LNCaP clone FGC (cell line): ENCODE measurements at regions not wholly inside any gene's neighbourhood (a gene's known extent, or its start where the extent isn't known, plus 50 kb on each side); places are given as distances from the start of the nearest gene placed in this dataset.
"Not testable (repeated sequence)": the region's sequence is repeated elsewhere in the genome, so short reads cannot be mapped to it uniquely, and the experiment has no call there.

Experiments
- DNase-seq: peaks from one replicate; pipeline ENCODE4 v3.0.0-alpha.2; 2011; ENCODE audit warnings: low read depth
- H3K4me3 ChIP-seq: 2 replicates; pipeline ENCODE4 v1.5.1; 2011; ENCODE audit warnings: mild to moderate bottlenecking, low read depth, low read length, control low read depth
- CTCF ChIP-seq: IDR thresholded peaks from 2 replicates; pipeline ENCODE4 v1.5.1; 2012; ENCODE audit warnings: mild to moderate bottlenecking; ENCODE audit not compliant: control insufficient read depth, insufficient read depth; ENCODE audit errors: extremely low read depth

- no peak for TF ChIP-seq CTCF
- no peak overlapping the region for H3K4me3 ChIP-seq
- DNase-seq: no peak
Measured at GRCh38 chr4:156374069-156374468, 420.4 kb upstream of the CTSO start.

GRCh38 chr4:156367502-156367901, 413.8 kb upstream of the CTSO start:
- H3K4me3 ChIP-seq, DNase-seq: not testable (repeated sequence)

- TF ChIP-seq CTCF: no peak
- H3K4me3 ChIP-seq: no peak overlapping the region
- DNase-seq: no peak
Measured at GRCh38 chr4:156362581-156362980, 408.9 kb upstream of the CTSO start.

GRCh38 chr4:156347412-156348075, 393.9 kb upstream of the CTSO start:
- TF ChIP-seq CTCF: no peak
- DNase-seq: no peak
- no peak overlapping the region for H3K4me3 ChIP-seq

GRCh38 chr4:156346959-156347385, 393.3 kb upstream of the CTSO start:
- DNase-seq: no peak
- H3K4me3 ChIP-seq: no peak overlapping the region
- TF ChIP-seq CTCF: no peak

- TF ChIP-seq CTCF: no peak
- H3K4me3 ChIP-seq: no peak overlapping the region
Measured at GRCh38 chr4:156344397-156344796, 390.7 kb upstream of the CTSO start.

GRCh38 chr4:156336511-156336910, 382.8 kb upstream of the CTSO start:
- TF ChIP-seq CTCF: no peak
- H3K4me3 ChIP-seq: no peak overlapping the region
- DNase-seq: no peak

More at GRCh38 chr4:156344397-156344796, 390.7 kb upstream of the CTSO start:
- DNase-seq: no peak
